Liver (tissue), 8 donors: ENCODE measurements at regions not wholly inside any gene's neighbourhood (a gene's known extent, or its start where the extent isn't known, plus 50 kb on each side); places are given as distances from the start of the nearest gene placed in this dataset.

Source experiments
- DNase-seq: peaks from one replicate; pipeline ENCODE4 v3.0.0-alpha.2; 2017; ENCODE audit warnings: low spot score
- H3K27ac ChIP-seq, 2 donors: one replicate each; pipeline ENCODE4 v1.7.0; 2013; ENCODE audit warnings: inconsistent platforms in 2 of 2, low read length in 2 of 2, control low read depth in 1 of 2, low read depth in 1 of 2, mild to moderate bottlenecking in 1 of 2
- H3K27me3 ChIP-seq, 4 donors: one replicate each; pipeline versions ENCODE4 v1.6.1 to v1.7.0; 2013; ENCODE audit warnings: low read length in 3 of 4, inconsistent platforms in 1 of 4, mild to moderate bottlenecking in 1 of 4, moderate library complexity in 1 of 4; ENCODE audit not compliant: control insufficient read depth in 4 of 4, insufficient read depth in 4 of 4
- H3K36me3 ChIP-seq, 4 donors: one replicate each; pipeline versions ENCODE4 v1.6.1 to v1.7.0; 2013; ENCODE audit warnings: low read length in 3 of 4, mild to moderate bottlenecking in 3 of 4, low read depth in 1 of 4, moderate library complexity in 1 of 4; ENCODE audit not compliant: control insufficient read depth in 4 of 4, insufficient read depth in 3 of 4
- H3K4me1 ChIP-seq, 4 donors: one replicate each; pipeline versions ENCODE4 v1.6.1 to v1.7.0; 2013; ENCODE audit warnings: low read length in 3 of 4, mild to moderate bottlenecking in 3 of 4, moderate library complexity in 1 of 4; ENCODE audit not compliant: control insufficient read depth in 4 of 4, insufficient read depth in 4 of 4
- H3K4me3 ChIP-seq, 3 donors: one replicate each; pipeline versions ENCODE4 v1.6.1 to v1.7.0; 2013; ENCODE audit warnings: low read length in 3 of 3, control low read depth in 1 of 3, low read depth in 1 of 3, mild to moderate bottlenecking in 1 of 3
- H3K9ac ChIP-seq, 2 donors: one replicate each; pipeline ENCODE4 v1.7.0; 2013; ENCODE audit warnings: low read length in 2 of 2, mild to moderate bottlenecking in 2 of 2, moderate library complexity in 2 of 2, control low read depth in 1 of 2, low read depth in 1 of 2
- H3K9me3 ChIP-seq, 4 donors: one replicate each; pipeline versions ENCODE4 v1.6.1 to v1.7.0; 2013; ENCODE audit warnings: low read length in 3 of 4; ENCODE audit not compliant: control insufficient read depth in 4 of 4
- EGR1 ChIP-seq, 2 donors: IDR thresholded peaks; 2 replicates each; pipeline ENCODE4 v1.6.1; 2016 to 2018; ENCODE audit warnings: antibody characterized with exemption in 2 of 2, low read depth in 2 of 2
- HNF4A ChIP-seq, 2 donors: conservative IDR thresholded peaks; 2 replicates each; pipeline ENCODE4 v1.6.1; 2016; ENCODE audit warnings: antibody characterized with exemption in 2 of 2, mild to moderate bottlenecking in 2 of 2
- HNF4G ChIP-seq: IDR thresholded peaks from 2 replicates; pipeline ENCODE4 v1.6.1; 2016; ENCODE audit warnings: antibody characterized with exemption
- JUND ChIP-seq, 2 donors: IDR thresholded peaks; 2 replicates each; pipeline ENCODE4 v1.6.1; 2016; ENCODE audit warnings: antibody characterized with exemption in 2 of 2
- NR2F2 ChIP-seq: IDR thresholded peaks from 2 replicates; pipeline ENCODE4 v1.6.1; 2016; ENCODE audit warnings: antibody characterized with exemption
- RAD21 ChIP-seq, 2 donors: IDR thresholded peaks; 2 replicates each; pipeline ENCODE4 v1.6.1; 2016; ENCODE audit warnings: antibody characterized with exemption in 2 of 2, mild to moderate bottlenecking in 2 of 2
- RXRA ChIP-seq, 2 donors: IDR thresholded peaks; 2 replicates each; pipeline ENCODE4 v1.6.1; 2017 to 2018; ENCODE audit warnings: antibody characterized with exemption in 2 of 2, mild to moderate bottlenecking in 1 of 2
- SP1 ChIP-seq: IDR thresholded peaks from 2 replicates; pipeline ENCODE4 v1.6.1; 2018; ENCODE audit warnings: antibody characterized with exemption, mild to moderate bottlenecking
- YY1 ChIP-seq: IDR thresholded peaks from 2 replicates; pipeline ENCODE4 v1.6.1; 2016; ENCODE audit warnings: antibody characterized with exemption, mild to moderate bottlenecking
- WGBS: extraction: QIAGEN DNeasy Blood & Tissue Kit; methylation state at CpG from one replicate; pipeline ENCODE4 v1.1.7; 2013; 5-methylcytosine and 5-hydroxymethylcytosine counted together
- TF ChIP-seq, protein P1 (sequence below): IDR thresholded peaks from 2 replicates; pipeline ENCODE4 v1.6.1; 2016; ENCODE audit warnings: antibody characterized with exemption
- TF ChIP-seq, protein P2 (sequence below): IDR thresholded peaks from 2 replicates; pipeline ENCODE4 v1.6.1; 2016; ENCODE audit warnings: antibody characterized with exemption, mild to moderate bottlenecking
- TF ChIP-seq, protein P3 (sequence below): IDR thresholded peaks from 2 replicates; pipeline ENCODE4 v1.6.1; 2016; ENCODE audit warnings: antibody characterized with exemption
- TF ChIP-seq, protein P4 (sequence below): fragments of 150-350 bp; IDR thresholded peaks from 2 replicates; pipeline ENCODE4 v1.5.1; 2017; ENCODE audit warnings: improper control_type of control experiment, low read depth, low read length; ENCODE audit not compliant: missing input control
- donor health status: healthy.
- donor health status: healthy.
- donor health status: healthy.
- donor health status: healthy.
- donor health status: healthy.

DNA sequence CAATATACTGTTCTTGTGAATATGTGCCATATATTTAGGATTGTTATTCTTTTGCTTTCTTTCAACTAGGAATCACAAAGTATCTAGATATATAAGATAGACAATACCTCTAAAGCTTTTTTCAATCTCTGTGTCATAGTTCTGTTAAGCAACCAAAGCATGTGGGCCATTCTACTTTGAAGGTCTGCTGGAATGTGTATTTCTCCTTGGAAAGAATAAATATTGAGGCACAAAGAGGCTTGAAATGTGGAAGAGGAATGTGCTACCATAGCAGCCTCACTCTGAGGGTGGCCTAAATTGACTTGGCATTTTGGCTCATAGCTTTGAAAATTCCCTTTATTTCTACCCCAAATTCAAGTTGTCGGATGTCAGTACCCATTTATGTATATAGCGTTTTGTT is 488.5 kb upstream of the MAN1A1 start:
- no peak overlapping the region for H3K27ac ChIP-seq
- H3K9ac ChIP-seq: no peak overlapping the region
- no peaks in the 10 kb centered on the region for H3K9me3 ChIP-seq
- no peaks in the 10 kb centered on the region for H3K4me1 ChIP-seq
- no peak overlapping the region for H3K4me3 ChIP-seq
- H3K27me3 ChIP-seq: no peaks in the 10 kb centered on the region
- DNase-seq: no peak
- no peaks in the 10 kb centered on the region for H3K36me3 ChIP-seq
- TF ChIP-seq HNF4G: no peak
- TF ChIP-seq NR2F2: no peak
- TF ChIP-seq, protein P1, sequence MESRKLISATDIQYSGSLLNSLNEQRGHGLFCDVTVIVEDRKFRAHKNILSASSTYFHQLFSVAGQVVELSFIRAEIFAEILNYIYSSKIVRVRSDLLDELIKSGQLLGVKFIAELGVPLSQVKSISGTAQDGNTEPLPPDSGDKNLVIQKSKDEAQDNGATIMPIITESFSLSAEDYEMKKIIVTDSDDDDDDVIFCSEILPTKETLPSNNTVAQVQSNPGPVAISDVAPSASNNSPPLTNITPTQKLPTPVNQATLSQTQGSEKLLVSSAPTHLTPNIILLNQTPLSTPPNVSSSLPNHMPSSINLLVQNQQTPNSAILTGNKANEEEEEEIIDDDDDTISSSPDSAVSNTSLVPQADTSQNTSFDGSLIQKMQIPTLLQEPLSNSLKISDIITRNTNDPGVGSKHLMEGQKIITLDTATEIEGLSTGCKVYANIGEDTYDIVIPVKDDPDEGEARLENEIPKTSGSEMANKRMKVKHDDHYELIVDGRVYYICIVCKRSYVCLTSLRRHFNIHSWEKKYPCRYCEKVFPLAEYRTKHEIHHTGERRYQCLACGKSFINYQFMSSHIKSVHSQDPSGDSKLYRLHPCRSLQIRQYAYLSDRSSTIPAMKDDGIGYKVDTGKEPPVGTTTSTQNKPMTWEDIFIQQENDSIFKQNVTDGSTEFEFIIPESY: no peak
- TF ChIP-seq RXRA (IDR thresholded peaks at IDR 0.05): no peak
- TF ChIP-seq, protein P2, sequence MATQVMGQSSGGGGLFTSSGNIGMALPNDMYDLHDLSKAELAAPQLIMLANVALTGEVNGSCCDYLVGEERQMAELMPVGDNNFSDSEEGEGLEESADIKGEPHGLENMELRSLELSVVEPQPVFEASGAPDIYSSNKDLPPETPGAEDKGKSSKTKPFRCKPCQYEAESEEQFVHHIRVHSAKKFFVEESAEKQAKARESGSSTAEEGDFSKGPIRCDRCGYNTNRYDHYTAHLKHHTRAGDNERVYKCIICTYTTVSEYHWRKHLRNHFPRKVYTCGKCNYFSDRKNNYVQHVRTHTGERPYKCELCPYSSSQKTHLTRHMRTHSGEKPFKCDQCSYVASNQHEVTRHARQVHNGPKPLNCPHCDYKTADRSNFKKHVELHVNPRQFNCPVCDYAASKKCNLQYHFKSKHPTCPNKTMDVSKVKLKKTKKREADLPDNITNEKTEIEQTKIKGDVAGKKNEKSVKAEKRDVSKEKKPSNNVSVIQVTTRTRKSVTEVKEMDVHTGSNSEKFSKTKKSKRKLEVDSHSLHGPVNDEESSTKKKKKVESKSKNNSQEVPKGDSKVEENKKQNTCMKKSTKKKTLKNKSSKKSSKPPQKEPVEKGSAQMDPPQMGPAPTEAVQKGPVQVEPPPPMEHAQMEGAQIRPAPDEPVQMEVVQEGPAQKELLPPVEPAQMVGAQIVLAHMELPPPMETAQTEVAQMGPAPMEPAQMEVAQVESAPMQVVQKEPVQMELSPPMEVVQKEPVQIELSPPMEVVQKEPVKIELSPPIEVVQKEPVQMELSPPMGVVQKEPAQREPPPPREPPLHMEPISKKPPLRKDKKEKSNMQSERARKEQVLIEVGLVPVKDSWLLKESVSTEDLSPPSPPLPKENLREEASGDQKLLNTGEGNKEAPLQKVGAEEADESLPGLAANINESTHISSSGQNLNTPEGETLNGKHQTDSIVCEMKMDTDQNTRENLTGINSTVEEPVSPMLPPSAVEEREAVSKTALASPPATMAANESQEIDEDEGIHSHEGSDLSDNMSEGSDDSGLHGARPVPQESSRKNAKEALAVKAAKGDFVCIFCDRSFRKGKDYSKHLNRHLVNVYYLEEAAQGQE: no peak
- TF ChIP-seq, protein P3, sequence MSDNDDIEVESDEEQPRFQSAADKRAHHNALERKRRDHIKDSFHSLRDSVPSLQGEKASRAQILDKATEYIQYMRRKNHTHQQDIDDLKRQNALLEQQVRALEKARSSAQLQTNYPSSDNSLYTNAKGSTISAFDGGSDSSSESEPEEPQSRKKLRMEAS: no peak
- TF ChIP-seq RAD21 (IDR thresholded peaks at IDR 0.05): no peak
- no peak for TF ChIP-seq JUND (IDR thresholded peaks at IDR 0.05)
- TF ChIP-seq HNF4A (conservative IDR thresholded peaks at IDR 0.05): no peak
- no peak for TF ChIP-seq EGR1 (IDR thresholded peaks at IDR 0.05; ENCODE audit: low read depth in 2 of 2)
- 95% methylated on average over 2 of the region's 2 CpGs for WGBS

DNA sequence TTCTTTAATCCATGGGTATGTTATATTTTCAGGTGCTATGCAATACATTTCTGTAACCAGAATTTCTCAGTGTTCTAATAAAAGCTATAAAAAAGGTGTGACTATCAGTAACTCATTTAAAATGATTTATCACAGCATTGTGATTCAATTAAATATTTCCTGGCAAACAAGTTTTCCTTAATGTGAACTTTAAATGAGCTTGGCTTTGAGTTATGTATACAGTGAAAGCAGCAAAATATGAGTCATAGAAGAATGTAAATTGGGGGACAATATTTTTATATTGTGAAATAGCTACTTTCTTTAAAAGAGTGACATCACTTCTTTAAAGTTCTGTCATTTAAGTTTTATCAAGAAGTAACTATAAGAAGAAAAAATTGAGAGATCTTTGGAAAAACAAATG is 484.9 kb upstream of the MAN1A1 start:
- no peak for DNase-seq
- Histone ChIP-seq H3K4me1 (no peaks in the 10 kb centered on the region), H3K27me3 (no peaks in the 10 kb centered on the region), H3K36me3 (no peaks in the 10 kb centered on the region), H3K27ac (no peak overlapping the region), H3K9ac (no peak overlapping the region), H3K4me3 (no peak overlapping the region), H3K9me3 (no peaks in the 10 kb centered on the region)
- no peak for TF ChIP-seq HNF4A (conservative IDR thresholded peaks at IDR 0.05)
- TF ChIP-seq SP1: no peak

DNA sequence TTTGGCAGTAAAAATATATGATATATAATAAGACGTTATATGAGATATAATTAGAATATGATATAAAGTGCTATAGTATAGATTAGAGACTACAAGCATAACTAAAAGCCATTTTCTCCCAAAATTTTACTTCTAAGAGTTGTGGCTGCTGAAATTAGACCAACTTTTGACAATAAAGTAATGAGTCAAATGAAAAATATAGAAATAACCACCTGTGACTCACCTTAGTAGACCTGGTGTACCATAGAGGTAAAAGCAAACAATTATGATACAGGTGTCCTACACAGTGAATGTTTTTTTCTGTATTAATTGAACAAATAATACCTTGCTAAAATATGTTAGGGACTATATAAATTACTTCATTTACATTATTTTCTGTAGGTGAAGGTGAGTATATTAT is 482.9 kb upstream of the MAN1A1 start:
- TF ChIP-seq JUND (IDR thresholded peaks at IDR 0.05) (no peak), EGR1 (IDR thresholded peaks at IDR 0.05; ENCODE audit: low read depth in 2 of 2) (no peak), HNF4A (conservative IDR thresholded peaks at IDR 0.05) (no peak), HNF4G (no peak), YY1 (no peak)
- TF ChIP-seq, protein P1: no peak
- TF ChIP-seq, protein P2: no peak
- TF ChIP-seq, protein P4, sequence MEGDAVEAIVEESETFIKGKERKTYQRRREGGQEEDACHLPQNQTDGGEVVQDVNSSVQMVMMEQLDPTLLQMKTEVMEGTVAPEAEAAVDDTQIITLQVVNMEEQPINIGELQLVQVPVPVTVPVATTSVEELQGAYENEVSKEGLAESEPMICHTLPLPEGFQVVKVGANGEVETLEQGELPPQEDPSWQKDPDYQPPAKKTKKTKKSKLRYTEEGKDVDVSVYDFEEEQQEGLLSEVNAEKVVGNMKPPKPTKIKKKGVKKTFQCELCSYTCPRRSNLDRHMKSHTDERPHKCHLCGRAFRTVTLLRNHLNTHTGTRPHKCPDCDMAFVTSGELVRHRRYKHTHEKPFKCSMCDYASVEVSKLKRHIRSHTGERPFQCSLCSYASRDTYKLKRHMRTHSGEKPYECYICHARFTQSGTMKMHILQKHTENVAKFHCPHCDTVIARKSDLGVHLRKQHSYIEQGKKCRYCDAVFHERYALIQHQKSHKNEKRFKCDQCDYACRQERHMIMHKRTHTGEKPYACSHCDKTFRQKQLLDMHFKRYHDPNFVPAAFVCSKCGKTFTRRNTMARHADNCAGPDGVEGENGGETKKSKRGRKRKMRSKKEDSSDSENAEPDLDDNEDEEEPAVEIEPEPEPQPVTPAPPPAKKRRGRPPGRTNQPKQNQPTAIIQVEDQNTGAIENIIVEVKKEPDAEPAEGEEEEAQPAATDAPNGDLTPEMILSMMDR: no peak
- no peak overlapping the region for H3K27ac ChIP-seq
- H3K9ac ChIP-seq: no peak overlapping the region
- H3K27me3 ChIP-seq: no peaks in the 10 kb centered on the region
- 67% methylated on average over 1 of the region's 1 CpG for WGBS
- no peaks in the 10 kb centered on the region for H3K9me3 ChIP-seq
- H3K36me3 ChIP-seq: no peaks in the 10 kb centered on the region
- DNase-seq: no peak
- no peaks in the 10 kb centered on the region for H3K4me1 ChIP-seq
- no peak overlapping the region for H3K4me3 ChIP-seq
